ENCODE measurements at regions not wholly inside any gene's neighbourhood (a gene's known extent, or its start where the extent isn't known, plus 50 kb on each side); places are given as distances from the start of the nearest gene placed in this dataset.

DNA sequence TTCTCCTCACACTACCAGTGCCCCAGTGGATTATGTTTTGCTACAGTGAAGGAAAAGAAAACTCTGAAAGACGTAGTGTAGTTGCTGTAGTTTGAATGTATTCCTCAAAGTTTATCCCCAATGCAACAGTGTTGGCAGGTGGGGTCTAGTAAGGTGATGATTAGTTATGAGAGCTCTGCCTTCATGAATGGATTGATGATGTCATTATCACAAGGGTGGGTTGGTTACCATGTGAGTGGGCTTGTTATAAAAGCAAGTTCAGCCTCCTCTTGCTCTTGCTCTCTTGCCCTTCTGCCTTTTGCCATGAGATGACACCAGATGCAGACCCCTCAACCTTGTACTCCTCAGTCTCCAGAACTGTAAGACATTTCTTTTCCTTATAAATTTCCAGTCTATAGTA is 244.7 kb upstream of the RSPO3 start:
- TF ChIP-seq POLR2A (IDR thresholded peaks at IDR 0.05), result no peak
- TF ChIP-seq, protein P1, sequence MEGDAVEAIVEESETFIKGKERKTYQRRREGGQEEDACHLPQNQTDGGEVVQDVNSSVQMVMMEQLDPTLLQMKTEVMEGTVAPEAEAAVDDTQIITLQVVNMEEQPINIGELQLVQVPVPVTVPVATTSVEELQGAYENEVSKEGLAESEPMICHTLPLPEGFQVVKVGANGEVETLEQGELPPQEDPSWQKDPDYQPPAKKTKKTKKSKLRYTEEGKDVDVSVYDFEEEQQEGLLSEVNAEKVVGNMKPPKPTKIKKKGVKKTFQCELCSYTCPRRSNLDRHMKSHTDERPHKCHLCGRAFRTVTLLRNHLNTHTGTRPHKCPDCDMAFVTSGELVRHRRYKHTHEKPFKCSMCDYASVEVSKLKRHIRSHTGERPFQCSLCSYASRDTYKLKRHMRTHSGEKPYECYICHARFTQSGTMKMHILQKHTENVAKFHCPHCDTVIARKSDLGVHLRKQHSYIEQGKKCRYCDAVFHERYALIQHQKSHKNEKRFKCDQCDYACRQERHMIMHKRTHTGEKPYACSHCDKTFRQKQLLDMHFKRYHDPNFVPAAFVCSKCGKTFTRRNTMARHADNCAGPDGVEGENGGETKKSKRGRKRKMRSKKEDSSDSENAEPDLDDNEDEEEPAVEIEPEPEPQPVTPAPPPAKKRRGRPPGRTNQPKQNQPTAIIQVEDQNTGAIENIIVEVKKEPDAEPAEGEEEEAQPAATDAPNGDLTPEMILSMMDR (IDR thresholded peaks at IDR 0.05), result no peak
